Lower leg skin (tissue), 3 donors: ENCODE measurements at regions not wholly inside any gene's neighbourhood (a gene's known extent, or its start where the extent isn't known, plus 50 kb on each side); places are given as distances from the start of the nearest gene placed in this dataset.

Experiments used
- CTCF ChIP-seq, 3 donors: fragments of 450-650 bp; IDR thresholded peaks; one replicate each; pipeline ENCODE4 v1.5.1; 2016; ENCODE audit warnings: antibody characterized with exemption in 3 of 3, mild to moderate bottlenecking in 3 of 3, moderate library complexity in 2 of 3
- POLR2A ChIP-seq, 2 donors: fragments of 450-650 bp; IDR thresholded peaks; one replicate each; pipeline ENCODE4 v1.6.1; 2016 to 2017; ENCODE audit warnings: antibody characterized with exemption in 2 of 2, mild to moderate bottlenecking in 1 of 2, moderate library complexity in 1 of 2

- TF ChIP-seq CTCF (IDR thresholded peaks at IDR 0.05) (no peak), POLR2A (IDR thresholded peaks at IDR 0.05) (no peak)
Measured at GRCh38 chr1:218585511-218586184, 240.5 kb downstream of the TGFB2 start.
